ENCODE measurements at regions not wholly inside any gene's neighbourhood (a gene's known extent, or its start where the extent isn't known, plus 50 kb on each side); places are given as distances from the start of the nearest gene placed in this dataset.

GRCh38 chr14:25117342-25117741, 67.4 kb upstream of the STXBP6 start:
- Histone ChIP-seq H3K4me1 (replicated peaks in 1 of 2) (no peaks in the 10 kb centered on the region), H3K27ac (no peak overlapping the region), H3K4me3 (no peak overlapping the region)
- in situ Hi-C loops (cut with MboI; ENCODE audit: low pct_unique_long_range_greater_than_20kb in 2 of 9, low sequenced_read_pairs in 9 of 9, unreplicated experiment in 9 of 9): no loop called here
- 60 to 92% (median 71%) methylated on average over 1 of the region's 1 CpG; no CpG with 5 or more reads in 3 of the 10 experiments for WGBS, 10 experiments
- ATAC-seq (replicated peaks in 6 of 8): no peak

GRCh38 chr14:25116607-25117006, 66.7 kb upstream of the STXBP6 start:
- peak in 2 of 8 experiments; percentile 36 to 65 for ATAC-seq (replicated peaks in 6 of 8)
- Histone ChIP-seq H3K4me1 (replicated peaks in 1 of 2) (no peaks in the 10 kb centered on the region), H3K4me3 (no peak overlapping the region), H3K27ac (no peak overlapping the region)
- in situ Hi-C loops (cut with MboI; ENCODE audit: low pct_unique_long_range_greater_than_20kb in 2 of 9, low sequenced_read_pairs in 9 of 9, unreplicated experiment in 9 of 9): no loop called here

GRCh38 chr14:25113394-25113793, 63.4 kb upstream of the STXBP6 start:
- in situ Hi-C loops (cut with MboI; ENCODE audit: low pct_unique_long_range_greater_than_20kb in 2 of 9, low sequenced_read_pairs in 9 of 9, unreplicated experiment in 9 of 9): no loop called here
- 11 to 100% (median 67%) methylated on average over 1 of the region's 1 CpG; no CpG with 5 or more reads in 5 of the 10 experiments for WGBS, 10 experiments

GRCh38 chr14:25111061-25111601, 61.2 kb upstream of the STXBP6 start:
- in situ Hi-C loops (cut with MboI; ENCODE audit: low pct_unique_long_range_greater_than_20kb in 2 of 9, low sequenced_read_pairs in 9 of 9, unreplicated experiment in 9 of 9): no loop called here
- no peak overlapping the region for H3K27ac ChIP-seq
- H3K4me3 ChIP-seq: no peak overlapping the region
- ATAC-seq (replicated peaks in 6 of 8): peak in 4 of 8 experiments; percentile 83 to 94 (median 88)
- no peaks in the 10 kb centered on the region for H3K4me1 ChIP-seq (replicated peaks in 1 of 2)
- 6 to 100% (median 73%) methylated on average over 1 to 2 of the region's 2 CpGs; no CpG with 5 or more reads in 3 of the 10 experiments for WGBS, 10 experiments

More at GRCh38 chr14:25113394-25113793, 63.4 kb upstream of the STXBP6 start:
- H3K4me3 ChIP-seq: no peak overlapping the region
- H3K4me1 ChIP-seq (replicated peaks in 1 of 2): no peaks in the 10 kb centered on the region
- ATAC-seq (replicated peaks in 6 of 8): no peak
- H3K27ac ChIP-seq: no peak overlapping the region

GRCh38 chr14:25110106-25110505, 60.2 kb upstream of the STXBP6 start:
- Histone ChIP-seq H3K4me3 (no peak overlapping the region), H3K4me1 (replicated peaks in 1 of 2) (no peaks in the 10 kb centered on the region), H3K27ac (no peak overlapping the region)
- in situ Hi-C loops (cut with MboI; ENCODE audit: low pct_unique_long_range_greater_than_20kb in 2 of 9, low sequenced_read_pairs in 9 of 9, unreplicated experiment in 9 of 9): no loop called here
- 0 to 83% (median 34%) methylated on average over 1 to 2 of the region's 2 CpGs; no CpG with 5 or more reads in 1 of the 10 experiments for whole genome bisulfite sequencing, 10 experiments
- ATAC-seq (replicated peaks in 6 of 8): no peak

GRCh38 chr14:25108959-25109358, 59.0 kb upstream of the STXBP6 start:
- ATAC-seq (replicated peaks in 6 of 8): peak in 2 of 8 experiments; percentile 28 to 76
- no peak overlapping the region for H3K4me3 ChIP-seq
- 33 to 83% methylated on average over 1 to 2 of the region's 2 CpGs; no CpG with 5 or more reads in 8 of the 10 experiments for WGBS, 10 experiments

GRCh38 chr14:25108291-25108690, 58.3 kb upstream of the STXBP6 start:
- WGBS, 10 experiments: 50 to 80% (median 78%) methylated on average over 1 to 2 of the region's 2 CpGs; no CpG with 5 or more reads in 5 of the 10 experiments

More at GRCh38 chr14:25108959-25109358, 59.0 kb upstream of the STXBP6 start:
- Histone ChIP-seq H3K4me1 (replicated peaks in 1 of 2) (no peaks in the 10 kb centered on the region), H3K27ac (no peak overlapping the region)
- in situ Hi-C loops (cut with MboI; ENCODE audit: low pct_unique_long_range_greater_than_20kb in 2 of 9, low sequenced_read_pairs in 9 of 9, unreplicated experiment in 9 of 9): no loop called here

GRCh38 chr14:25103820-25104219, 53.9 kb upstream of the STXBP6 start:
- in situ Hi-C loops (cut with MboI; ENCODE audit: low pct_unique_long_range_greater_than_20kb in 2 of 9, low sequenced_read_pairs in 9 of 9, unreplicated experiment in 9 of 9): no loop called here
- no peak for ATAC-seq (replicated peaks in 6 of 8)
- 80 to 100% (median 84%) methylated on average over 1 to 2 of the region's 2 CpGs; no CpG with 5 or more reads in 4 of the 10 experiments for WGBS, 10 experiments
- no peak overlapping the region for H3K27ac ChIP-seq
- H3K4me3 ChIP-seq: no peak overlapping the region
- H3K4me1 ChIP-seq (replicated peaks in 1 of 2): no peaks in the 10 kb centered on the region

More at GRCh38 chr14:25108291-25108690, 58.3 kb upstream of the STXBP6 start:
- no peak for ATAC-seq (replicated peaks in 6 of 8)
- Histone ChIP-seq H3K4me3 (no peak overlapping the region), H3K4me1 (replicated peaks in 1 of 2) (no peaks in the 10 kb centered on the region), H3K27ac (no peak overlapping the region)
- in situ Hi-C loops (cut with MboI; ENCODE audit: low pct_unique_long_range_greater_than_20kb in 2 of 9, low sequenced_read_pairs in 9 of 9, unreplicated experiment in 9 of 9): no loop called here

GRCh38 chr14:25103271-25103670, 53.3 kb upstream of the STXBP6 start:
- no peak for ATAC-seq (replicated peaks in 6 of 8)
- 33 to 100% (median 74%) methylated on average over 1 to 4 of the region's 4 CpGs; no CpG with 5 or more reads in 3 of the 10 experiments for WGBS, 10 experiments
- Histone ChIP-seq H3K27ac (no peak overlapping the region), H3K4me3 (no peak overlapping the region), H3K4me1 (replicated peaks in 1 of 2) (no peaks in the 10 kb centered on the region)
- in situ Hi-C loops (cut with MboI; ENCODE audit: low pct_unique_long_range_greater_than_20kb in 2 of 9, low sequenced_read_pairs in 9 of 9, unreplicated experiment in 9 of 9): no loop called here

GRCh38 chr14:25102788-25103187, 52.8 kb upstream of the STXBP6 start:
- in situ Hi-C loops (cut with MboI; ENCODE audit: low pct_unique_long_range_greater_than_20kb in 2 of 9, low sequenced_read_pairs in 9 of 9, unreplicated experiment in 9 of 9): no loop called here
- H3K27ac ChIP-seq: no peak overlapping the region
- ATAC-seq (replicated peaks in 6 of 8): peak in 1 of 8 experiments; percentile 36
- 57 to 100% (median 84%) methylated on average over 1 of the region's 1 CpG; no CpG with 5 or more reads in 4 of the 10 experiments for WGBS, 10 experiments
- H3K4me3 ChIP-seq: no peak overlapping the region
- H3K4me1 ChIP-seq (replicated peaks in 1 of 2): no peaks in the 10 kb centered on the region

GRCh38 chr14:25101276-25101675, 51.3 kb upstream of the STXBP6 start:
- no peak overlapping the region for H3K4me3 ChIP-seq
- H3K4me1 ChIP-seq (replicated peaks in 1 of 2): no peaks in the 10 kb centered on the region
- ATAC-seq (replicated peaks in 6 of 8): no peak
- in situ Hi-C loops (cut with MboI; ENCODE audit: low pct_unique_long_range_greater_than_20kb in 2 of 9, low sequenced_read_pairs in 9 of 9, unreplicated experiment in 9 of 9): no loop called here
- WGBS, 10 experiments: 0 to 81% (median 47%) methylated on average over 1 to 2 of the region's 2 CpGs; no CpG with 5 or more reads in 2 of the 10 experiments
- H3K27ac ChIP-seq: no peak overlapping the region

Data from motor neuron (in vitro differentiated cells).